Glutamatergic neuron (in vitro differentiated cells): ENCODE measurements at regions not wholly inside any gene's neighbourhood (a gene's known extent, or its start where the extent isn't known, plus 50 kb on each side); places are given as distances from the start of the nearest gene placed in this dataset.

Source experiments
- DNase-seq: peaks from one replicate; pipeline ENCODE4 v3.0.0; 2022
- H3K27ac Mint-ChIP-seq: one replicate; pipeline ENCODE4 v1.8.0; 2020; ENCODE audit warnings: mild to moderate bottlenecking, mixed read lengths, inconsistent platforms; ENCODE audit not compliant: unreplicated experiment
- H3K27me3 Mint-ChIP-seq: one replicate; pipeline ENCODE4 v1.8.0; 2020; ENCODE audit warnings: mild to moderate bottlenecking, moderate library complexity, mixed read lengths, inconsistent platforms; ENCODE audit not compliant: unreplicated experiment
- H3K36me3 Mint-ChIP-seq: one replicate; pipeline ENCODE4 v1.8.0; 2020; ENCODE audit warnings: mild to moderate bottlenecking, mixed read lengths, inconsistent platforms; ENCODE audit not compliant: unreplicated experiment
- H3K4me1 Mint-ChIP-seq: one replicate; pipeline ENCODE4 v1.8.0; 2020; ENCODE audit warnings: mild to moderate bottlenecking, low read depth, mixed read lengths, inconsistent platforms; ENCODE audit not compliant: unreplicated experiment
- H3K4me3 Mint-ChIP-seq: one replicate; pipeline ENCODE4 v1.8.0; 2020; ENCODE audit warnings: mild to moderate bottlenecking, mixed read lengths, inconsistent platforms; ENCODE audit not compliant: unreplicated experiment
- H3K9me3 Mint-ChIP-seq: one replicate; pipeline ENCODE4 v1.8.0; 2020; ENCODE audit warnings: mild to moderate bottlenecking, moderate library complexity, mixed read lengths, inconsistent platforms; ENCODE audit not compliant: unreplicated experiment
- CTCF ChIP-seq: fragments of 200-600 bp; sonication (generic); IDR thresholded peaks from one replicate; pipeline ENCODE4 v1.5.0; 2021; ENCODE audit not compliant: partially characterized antibody, unreplicated experiment

- Mint-ChIP-seq H3K27ac (no peak overlapping the region), H3K36me3 (no peaks in the 10 kb centered on the region), H3K4me3 (no peak overlapping the region), H3K9me3 (no peaks in the 10 kb centered on the region), H3K4me1 (no peaks in the 10 kb centered on the region), H3K27me3 (peaks cover 6% of the 10 kb centered on the region)
- DNase-seq: no peak
- no peak for TF ChIP-seq CTCF
Observed at GRCh38 chr3:21826416-21826815, 75.4 kb upstream of the ZNF385D start.

- H3K9me3 Mint-ChIP-seq: no peaks in the 10 kb centered on the region
- DNase-seq: no peak
- H3K36me3 Mint-ChIP-seq: no peaks in the 10 kb centered on the region
- TF ChIP-seq CTCF: no peak
- H3K27me3 Mint-ChIP-seq: peaks cover 4% of the 10 kb centered on the region
- H3K4me3 Mint-ChIP-seq: no peak overlapping the region
- H3K27ac Mint-ChIP-seq: no peak overlapping the region
- H3K4me1 Mint-ChIP-seq: no peaks in the 10 kb centered on the region
Observed at GRCh38 chr3:21830541-21830940, 79.5 kb upstream of the ZNF385D start.

GRCh38 chr3:21835264-21835663 lies 84.3 kb upstream of the ZNF385D start:
- TF ChIP-seq CTCF: no peak
- H3K4me3 Mint-ChIP-seq: no peak overlapping the region
- peaks cover 3% of the 10 kb centered on the region for H3K27me3 Mint-ChIP-seq

GRCh38 chr3:21836227-21836626 lies 85.2 kb upstream of the ZNF385D start:
- H3K4me3 Mint-ChIP-seq: no peak overlapping the region
- no peak for DNase-seq
- H3K27ac Mint-ChIP-seq: no peak overlapping the region
- H3K9me3 Mint-ChIP-seq: peaks cover 3% of the 10 kb centered on the region
- TF ChIP-seq CTCF: no peak
- H3K4me1 Mint-ChIP-seq: peaks cover 3% of the 10 kb centered on the region
- H3K36me3 Mint-ChIP-seq: no peaks in the 10 kb centered on the region
- H3K27me3 Mint-ChIP-seq: peaks cover 3% of the 10 kb centered on the region

More at GRCh38 chr3:21835264-21835663, 84.3 kb upstream of the ZNF385D start:
- Mint-ChIP-seq H3K27ac (no peak overlapping the region), H3K36me3 (no peaks in the 10 kb centered on the region), H3K4me1 (peaks cover 3% of the 10 kb centered on the region), H3K9me3 (peaks cover 3% of the 10 kb centered on the region)
- no peak for DNase-seq

- no peak overlapping the region for H3K4me3 Mint-ChIP-seq
- H3K27ac Mint-ChIP-seq: no peak overlapping the region
- H3K27me3 Mint-ChIP-seq: peaks cover 3% of the 10 kb centered on the region
- DNase-seq: no peak
- peaks cover 3% of the 10 kb centered on the region for H3K4me1 Mint-ChIP-seq
- no peak for TF ChIP-seq CTCF
- peaks cover 3% of the 10 kb centered on the region for H3K9me3 Mint-ChIP-seq
- no peaks in the 10 kb centered on the region for H3K36me3 Mint-ChIP-seq
Observed at GRCh38 chr3:21839176-21839575, 88.2 kb upstream of the ZNF385D start.
